HG02642 (cell line): ENCODE measurements at regions not wholly inside any gene's neighbourhood (a gene's known extent, or its start where the extent isn't known, plus 50 kb on each side); places are given as distances from the start of the nearest gene placed in this dataset.
"Not testable (repeated sequence)": the region's sequence is repeated elsewhere in the genome, so short reads cannot be mapped to it uniquely, and the experiment has no call there.

Experiments used
- ATAC-seq: cut with Tn5 transposase; IDR thresholded peaks from one replicate; pipeline ENCODE4 v1.9.1; 2021; ENCODE audit warnings: mild to moderate bottlenecking; ENCODE audit not compliant: unreplicated experiment, poor library complexity

DNA sequence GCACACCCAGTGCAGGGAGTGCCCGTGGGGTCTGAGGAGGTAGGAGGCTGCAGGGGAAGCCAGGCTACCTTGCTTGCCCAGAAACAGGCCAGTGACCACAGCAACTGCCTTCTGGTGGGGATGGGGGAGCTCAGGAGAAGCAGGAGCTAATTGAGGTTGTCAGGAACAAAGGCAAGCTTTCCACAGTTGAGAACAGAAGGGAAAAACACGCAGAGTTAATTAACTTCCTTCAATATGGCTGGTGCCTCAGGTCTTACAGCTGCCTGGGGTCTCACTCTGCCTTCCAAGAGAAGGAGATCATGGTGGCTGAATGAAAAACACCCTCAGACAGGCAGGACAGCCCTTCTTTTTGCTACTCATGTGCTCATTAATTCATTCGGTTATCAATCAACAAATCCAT, 127.9 kb upstream of the SYT13 start:
- no peak for ATAC-seq

DNA sequence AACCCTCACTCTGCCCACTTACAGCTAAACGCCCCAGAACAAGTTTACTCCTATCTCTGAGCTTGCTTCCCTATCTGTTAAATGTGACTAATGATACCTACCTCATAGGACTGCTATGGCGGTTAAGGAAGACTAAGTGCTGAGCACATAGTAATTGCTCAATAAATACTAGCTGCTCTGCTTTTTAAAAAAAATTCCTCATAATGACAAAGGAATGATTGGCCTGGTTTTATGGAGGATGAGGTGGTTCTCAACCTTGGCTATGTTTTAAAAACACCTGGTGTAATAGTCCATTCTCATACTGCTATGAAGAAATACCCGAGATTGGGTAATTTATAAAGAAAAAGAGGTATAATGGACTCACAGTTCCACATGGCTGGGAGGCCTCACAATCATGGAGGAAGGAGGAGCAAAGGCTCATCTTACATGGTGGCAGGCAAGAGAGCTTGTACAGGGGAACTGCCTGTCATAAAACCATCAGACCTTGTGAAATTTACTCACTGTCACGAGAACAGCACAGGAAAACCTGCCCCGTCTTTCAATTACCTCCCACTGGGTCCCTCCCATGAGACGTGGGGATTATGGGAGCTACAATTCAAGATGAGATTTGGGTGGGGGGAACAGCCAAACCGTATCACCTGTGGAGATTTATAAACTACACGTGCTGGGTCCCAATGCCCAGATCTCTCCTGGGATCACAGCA, 127.2 kb upstream of the SYT13 start:
- no peak for ATAC-seq

DNA sequence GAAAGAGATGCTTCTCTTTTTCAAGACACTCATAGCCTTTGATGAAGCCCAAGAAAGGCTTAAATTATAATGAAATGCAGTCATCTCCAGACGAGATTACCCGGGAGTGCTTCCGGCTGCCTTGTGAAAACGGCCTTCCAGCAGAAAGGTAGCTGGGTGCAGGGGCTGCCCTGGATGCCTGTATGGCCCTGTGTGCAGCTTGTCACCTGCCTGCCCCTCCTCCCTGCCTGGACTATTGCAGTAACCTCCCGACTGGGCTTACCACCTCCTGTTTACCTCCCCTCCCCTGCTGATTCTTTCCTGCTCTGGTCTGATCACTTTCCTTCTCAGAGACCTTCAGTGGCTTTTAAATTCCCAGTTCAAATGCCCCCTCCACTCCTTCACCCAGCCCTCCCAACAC, 126.4 kb upstream of the SYT13 start:
- no peak for ATAC-seq

DNA sequence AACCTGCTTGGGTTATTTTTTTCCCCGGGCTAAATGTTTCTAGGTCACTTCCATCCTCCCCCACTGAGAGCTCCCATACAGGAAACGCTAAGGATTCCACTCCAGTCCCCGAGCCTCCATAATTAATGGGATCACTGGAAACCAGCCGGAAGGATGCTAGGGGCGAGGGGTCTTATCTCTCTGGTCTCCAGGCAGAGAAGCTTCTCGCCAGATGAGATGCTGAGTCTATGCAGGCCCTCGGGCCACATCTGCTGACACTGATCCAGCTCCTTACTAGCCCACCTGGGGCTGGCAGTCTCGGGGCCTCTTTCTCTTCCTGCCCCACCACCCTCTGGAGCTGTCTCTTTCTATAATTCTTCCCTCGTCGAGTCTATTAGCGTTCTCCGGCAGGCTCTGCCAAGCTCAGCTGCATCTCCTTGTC, 125.9 kb upstream of the SYT13 start:
- no peak for ATAC-seq

DNA sequence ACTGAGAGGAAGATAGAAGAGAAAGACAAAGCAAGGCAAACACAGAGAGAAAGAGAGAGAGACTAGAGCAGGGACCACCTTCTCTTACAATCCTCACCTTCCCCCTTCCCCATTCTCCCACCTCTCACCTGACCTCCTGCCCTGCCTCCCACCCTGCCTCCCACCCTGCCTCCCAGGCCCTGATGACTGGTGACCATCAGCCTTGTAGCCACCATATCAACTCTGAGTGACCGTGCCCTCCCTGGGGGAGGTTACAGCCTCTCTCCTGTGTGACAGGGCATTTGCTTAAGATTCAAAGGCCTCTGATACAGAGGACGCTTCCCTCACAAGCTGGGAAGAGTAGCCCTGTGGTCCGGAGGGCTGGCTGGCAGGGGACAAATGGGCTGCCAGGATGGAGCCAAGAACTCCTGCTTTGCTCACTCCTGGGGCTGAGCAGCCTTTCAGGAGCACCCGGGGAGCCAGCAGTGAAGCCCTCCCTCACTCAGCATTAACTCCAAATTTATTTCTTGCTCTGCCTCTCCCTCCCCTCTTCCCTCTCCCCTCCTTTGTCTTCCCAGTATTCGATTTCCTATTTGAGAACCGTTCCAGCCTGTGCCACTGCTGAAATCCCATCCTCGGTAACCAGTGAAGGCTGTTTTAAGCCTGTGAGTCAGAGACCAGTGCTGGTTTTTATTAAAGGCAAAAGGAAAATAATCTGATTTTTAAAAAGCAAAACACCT, 125.2 kb upstream of the SYT13 start:
- no peak for ATAC-seq

DNA sequence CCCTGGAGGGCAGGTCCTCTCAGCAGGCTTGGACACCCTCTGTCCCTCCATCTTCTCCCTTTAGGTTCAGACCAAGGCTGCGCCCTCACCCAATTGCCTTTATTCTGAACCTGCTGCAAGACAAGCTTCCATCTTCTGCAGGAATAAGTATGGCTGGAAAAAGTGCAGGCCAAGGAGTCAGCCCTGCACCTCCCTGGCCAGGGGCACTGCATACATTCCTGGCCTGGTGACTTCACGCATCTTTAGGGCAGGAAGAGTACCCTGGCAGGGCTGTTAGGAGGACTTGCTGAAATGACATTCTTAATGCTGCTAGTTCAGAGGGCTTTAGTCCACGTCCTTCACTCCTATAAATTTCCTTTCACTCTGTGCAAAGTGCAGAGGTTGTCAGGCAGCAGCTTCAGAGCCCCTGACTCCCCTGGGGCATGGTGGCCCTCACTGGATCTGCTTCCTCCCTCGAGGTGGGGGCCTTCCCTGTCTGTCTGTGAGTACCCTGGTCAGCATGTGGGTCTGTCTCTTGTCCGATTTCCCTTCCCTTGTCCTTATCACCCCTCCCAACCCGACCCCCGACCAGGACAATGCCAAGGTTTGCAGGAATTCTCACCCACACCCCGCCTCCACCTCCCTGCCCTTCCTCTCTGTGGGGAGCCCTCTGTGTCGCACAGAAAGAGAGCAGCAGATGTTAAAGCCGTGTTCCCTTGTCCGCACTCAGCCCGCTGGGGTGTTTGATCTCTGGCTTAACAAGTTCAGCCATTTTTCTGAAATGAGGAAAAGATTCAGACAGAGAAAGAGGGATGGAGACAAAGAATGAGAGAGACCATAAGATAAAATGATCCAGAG, 124.5 kb upstream of the SYT13 start:
- ATAC-seq, result no peak

DNA sequence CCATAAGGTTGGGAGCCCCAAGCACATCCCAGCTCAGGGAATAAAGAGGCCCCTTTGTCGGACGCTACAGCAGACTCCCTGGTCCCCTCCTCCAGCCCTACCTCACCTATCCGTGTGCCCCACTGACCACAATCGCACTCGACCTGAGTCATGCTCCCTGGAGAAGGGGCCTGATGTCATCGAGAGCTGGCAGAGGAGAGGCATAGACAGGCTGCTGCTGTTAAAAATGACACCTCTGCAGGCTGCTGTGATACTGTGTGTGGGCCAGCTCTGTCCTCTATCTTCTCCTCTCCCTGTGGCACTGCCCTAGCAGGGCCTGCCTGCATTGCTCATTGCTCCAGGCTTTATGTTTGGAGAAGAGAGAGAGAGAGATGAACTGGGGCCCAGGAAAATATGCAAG, 123.4 kb upstream of the SYT13 start:
- no peak for ATAC-seq

DNA sequence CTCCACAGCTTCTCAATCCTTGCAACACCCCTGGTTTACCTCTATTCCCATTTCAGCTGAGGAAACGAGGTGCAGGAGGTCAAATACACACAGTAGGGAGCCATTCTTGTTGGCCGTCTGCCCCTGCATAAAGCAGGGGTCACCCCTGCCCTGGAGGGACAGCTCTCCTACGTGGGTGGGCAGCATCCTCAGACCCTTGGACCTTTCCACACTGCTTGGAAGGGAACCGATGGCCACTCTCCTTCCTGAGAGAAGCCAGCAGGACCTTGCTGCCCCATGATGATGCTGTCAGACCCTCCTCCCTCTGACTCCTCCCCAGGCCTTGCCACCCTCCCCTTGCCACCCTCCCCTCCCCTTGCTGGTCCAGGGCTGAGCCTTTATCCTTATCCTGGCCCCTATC, 121.1 kb upstream of the SYT13 start:
- ATAC-seq, result no peak

DNA sequence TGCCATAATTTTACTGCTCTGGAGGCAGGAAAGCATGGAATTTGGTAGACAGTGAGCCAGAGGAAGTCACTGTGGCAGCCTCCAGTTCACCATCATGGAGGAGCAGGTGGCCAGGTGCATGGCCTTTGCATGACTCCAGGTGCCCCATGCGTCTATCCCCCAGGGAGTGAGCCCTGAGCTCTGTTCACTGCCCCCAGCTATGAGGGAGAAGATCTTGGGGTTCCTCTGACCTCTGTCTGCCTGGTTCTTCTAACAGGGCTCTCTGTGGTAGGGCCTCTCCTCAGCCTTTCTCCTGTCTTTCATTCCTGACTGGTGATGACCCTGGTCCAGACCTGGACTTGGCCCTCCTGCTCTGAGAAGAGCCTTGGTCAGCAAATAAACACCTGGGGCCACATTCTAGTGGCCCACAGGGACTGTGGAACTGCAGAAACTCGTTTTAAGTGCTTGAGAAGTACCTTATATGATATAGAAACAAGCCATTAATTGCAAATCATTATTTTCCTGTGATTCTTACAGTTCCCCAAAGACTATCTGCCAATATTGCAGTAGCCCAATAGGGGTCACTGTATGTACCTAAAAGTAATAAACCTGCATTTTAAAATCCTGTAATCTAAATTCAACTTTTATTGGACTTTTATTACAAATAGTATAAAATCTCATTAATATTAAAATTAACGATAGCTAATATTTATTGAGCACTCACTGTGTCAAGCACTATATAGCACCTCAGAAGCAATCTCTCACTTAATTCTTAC, 120.0 kb upstream of the SYT13 start:
- ATAC-seq, result no peak

DNA sequence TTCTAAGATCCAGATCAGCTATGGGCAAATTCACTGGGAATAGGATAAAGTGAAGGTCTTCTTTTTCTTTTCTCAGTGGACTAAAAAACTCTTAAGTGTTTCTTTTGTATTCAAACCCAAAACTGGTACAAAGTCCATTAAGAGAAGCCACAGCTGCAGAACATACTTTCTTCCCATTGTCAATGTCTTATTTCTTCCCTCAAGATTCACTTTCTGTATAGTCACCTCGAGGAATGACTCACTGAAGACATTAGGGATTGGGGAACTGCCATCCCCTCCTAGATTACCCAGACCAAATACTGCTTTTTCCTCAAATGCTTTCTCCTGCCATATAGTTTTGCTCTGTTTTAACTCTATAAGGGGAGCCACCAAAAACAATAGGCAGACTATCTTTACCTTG, 117.4 kb upstream of the SYT13 start:
- not testable (repeated sequence) for ATAC-seq

DNA sequence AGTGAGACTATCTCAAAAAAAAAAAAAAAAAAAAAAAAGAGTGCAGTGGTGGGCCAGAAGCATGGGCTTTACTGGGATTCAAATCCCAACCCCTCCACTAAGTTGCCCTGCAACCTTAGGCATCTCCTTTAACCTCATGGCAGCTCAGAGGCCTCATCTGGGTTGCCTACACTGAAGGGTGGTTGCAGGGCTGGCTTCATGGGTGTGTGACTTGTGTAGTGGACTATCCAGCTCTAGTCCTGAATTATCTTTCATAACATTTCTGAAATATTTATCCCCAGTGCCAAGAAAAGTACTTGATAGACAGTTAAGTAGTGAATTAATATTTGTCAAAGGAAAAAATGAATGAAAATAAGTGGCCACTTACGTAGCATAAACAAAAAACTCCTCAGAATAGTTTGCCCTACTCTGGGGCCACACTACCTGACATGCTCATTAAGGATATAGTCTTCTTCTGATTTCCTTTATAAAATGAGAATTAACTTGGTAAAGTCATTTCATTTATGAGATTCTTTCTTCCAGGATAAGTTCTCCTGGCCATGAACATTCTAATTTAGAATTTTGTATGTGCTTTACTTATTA, 116.0 kb upstream of the SYT13 start:
- ATAC-seq, result no peak

DNA sequence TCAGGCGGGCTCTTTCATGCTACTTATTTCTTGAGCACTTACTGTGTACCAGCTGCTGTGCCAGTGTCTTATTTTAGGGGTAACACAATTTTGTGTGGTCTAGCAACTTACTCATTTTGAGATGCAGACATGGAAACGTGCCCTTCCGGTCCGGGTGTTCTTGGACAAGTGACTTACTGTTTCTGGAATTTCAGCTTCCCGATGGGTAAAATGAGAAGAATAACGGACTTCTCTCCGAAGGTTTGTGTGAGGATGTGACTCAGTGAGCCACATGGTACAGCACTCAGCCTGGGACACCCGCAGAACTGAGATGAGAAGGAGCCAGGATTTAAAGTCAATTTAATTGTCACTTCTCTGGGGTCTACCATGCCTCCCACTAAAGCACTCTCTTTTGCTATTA, 114.5 kb upstream of the SYT13 start:
- ATAC-seq, result no peak

DNA sequence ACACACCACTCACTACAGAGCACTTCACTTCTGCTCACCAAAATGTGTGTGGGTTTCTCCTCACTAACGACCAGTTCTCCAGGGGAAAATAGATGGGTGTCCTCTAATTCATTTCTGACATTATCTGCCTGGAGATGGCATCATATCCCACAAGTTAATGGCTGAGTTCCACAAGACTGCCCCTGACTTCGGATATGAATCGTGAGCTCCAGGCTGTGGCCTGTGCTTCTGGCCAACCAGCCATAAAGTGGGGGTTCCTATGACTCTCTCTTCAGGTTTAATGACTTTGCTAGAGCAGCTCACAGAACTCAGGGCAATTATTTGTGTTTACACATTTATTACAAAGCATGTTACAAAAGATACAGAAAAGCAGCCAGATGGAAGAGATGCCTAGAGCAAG, 113.0 kb upstream of the SYT13 start:
- ATAC-seq, result no peak

DNA sequence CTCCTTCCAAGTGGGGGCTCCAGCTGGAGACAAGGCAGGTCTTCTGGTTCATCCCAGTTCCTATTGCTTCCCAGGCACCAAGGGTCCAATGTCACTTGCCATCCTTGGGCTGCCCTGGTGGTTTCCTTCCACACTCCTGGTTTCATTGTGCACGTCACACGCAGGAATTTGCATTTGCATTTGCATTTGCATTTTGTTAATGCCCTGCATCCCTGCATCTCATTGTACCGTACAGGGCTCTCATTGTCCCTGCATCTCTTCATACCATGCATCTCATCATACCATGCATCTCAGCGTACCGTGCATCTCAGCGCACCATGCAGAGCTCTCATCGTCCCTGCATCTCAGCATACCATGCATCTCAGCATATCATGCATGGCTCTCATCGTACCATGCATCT, 112.2 kb upstream of the SYT13 start:
- ATAC-seq, result no peak

DNA sequence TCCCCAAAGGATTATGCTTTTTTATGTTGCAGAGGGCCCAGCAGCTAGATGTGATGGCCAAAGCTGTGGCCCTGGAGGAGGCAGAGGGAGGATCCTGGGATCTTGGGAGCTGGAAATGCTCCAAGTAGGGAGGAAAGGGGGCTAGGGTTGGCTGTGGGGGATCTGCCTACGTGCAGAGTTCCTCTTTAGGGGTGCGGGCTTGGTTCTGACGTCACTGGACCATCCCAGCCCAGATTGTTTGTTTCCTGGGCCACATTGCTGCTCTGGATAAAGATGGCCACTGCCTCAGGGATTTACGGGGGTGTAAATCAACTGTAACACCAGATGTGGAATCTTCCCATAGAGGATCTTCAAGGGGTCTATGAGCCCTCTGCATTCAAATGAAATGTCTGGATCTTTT, 110.3 kb upstream of the SYT13 start:
- ATAC-seq, result no peak

DNA sequence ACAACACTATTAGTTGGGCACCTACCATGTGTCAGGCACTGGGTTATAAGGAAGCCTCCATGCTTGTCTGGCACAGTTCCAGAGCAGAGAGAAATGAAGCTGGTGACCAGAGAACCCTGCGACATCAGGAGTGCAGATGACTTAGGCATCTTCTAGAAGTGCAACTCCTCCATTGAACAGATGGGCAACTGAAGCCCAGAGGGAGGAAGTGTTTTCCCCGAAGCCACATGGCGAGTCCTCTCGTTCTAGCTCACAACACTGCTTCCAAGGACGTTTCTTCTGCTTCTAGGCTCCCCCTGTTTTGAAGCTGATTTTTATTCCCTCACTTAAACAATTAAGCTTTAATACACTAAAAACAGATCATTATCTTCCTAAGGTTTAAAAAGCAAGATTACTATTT, 109.8 kb upstream of the SYT13 start:
- ATAC-seq, result no peak

DNA sequence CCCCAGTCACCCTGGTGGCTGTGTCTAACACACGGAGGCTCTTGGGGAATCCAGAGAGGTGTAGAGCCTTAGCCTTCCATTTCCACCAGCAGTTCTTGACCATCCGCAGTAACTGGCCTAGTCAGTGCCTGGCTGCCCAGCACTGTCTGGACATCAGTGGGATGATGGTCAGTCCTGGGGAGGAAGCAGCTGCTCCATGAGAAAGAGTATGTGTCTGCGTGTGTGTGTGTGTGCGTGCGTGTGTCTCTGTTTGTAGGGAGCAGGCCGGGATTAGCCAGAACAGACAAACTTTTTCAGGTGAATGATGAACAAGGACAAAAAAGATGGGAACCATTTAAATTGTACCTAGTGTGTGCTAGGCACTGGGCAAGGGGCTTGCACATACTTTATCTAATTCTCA, 109.3 kb upstream of the SYT13 start:
- no peak for ATAC-seq

DNA sequence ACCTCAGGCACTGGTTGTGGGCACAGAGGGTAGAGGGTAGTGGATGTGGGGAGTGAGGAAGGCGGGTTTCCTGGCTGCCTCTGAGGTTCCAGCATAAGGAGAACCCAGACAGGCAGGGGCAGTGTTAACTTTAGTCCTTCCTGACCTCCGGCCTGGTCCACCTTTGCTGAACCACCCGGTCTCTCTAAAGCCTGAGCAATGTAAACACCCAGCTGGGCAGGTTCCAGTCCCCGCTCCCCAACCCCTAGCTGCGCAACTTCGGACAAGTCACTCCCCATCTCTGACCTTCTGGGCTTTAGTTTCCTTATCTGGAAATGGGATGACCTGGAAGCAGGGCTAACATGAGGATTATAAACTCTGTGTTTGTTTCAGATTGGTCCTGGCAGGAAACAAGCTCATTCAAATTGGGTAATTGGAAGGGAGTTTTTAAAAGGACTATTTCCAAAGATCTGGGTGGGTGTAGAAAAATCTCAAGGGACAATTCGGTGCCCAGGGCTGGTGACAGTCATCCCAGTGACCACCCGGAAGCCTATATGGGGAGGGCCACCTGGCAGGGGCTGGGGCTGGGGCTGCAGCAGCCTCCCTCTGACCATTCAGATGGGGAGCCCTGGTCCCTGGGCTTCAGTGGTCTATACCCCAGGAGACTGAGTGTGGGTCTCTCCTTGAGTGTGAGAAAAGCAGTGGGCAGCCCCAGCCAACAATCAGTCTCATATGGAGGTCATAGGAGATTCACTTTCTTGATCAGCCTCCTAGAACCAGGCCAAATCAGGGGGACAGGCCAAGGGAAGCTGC, 108.3 kb upstream of the SYT13 start:
- no peak for ATAC-seq

DNA sequence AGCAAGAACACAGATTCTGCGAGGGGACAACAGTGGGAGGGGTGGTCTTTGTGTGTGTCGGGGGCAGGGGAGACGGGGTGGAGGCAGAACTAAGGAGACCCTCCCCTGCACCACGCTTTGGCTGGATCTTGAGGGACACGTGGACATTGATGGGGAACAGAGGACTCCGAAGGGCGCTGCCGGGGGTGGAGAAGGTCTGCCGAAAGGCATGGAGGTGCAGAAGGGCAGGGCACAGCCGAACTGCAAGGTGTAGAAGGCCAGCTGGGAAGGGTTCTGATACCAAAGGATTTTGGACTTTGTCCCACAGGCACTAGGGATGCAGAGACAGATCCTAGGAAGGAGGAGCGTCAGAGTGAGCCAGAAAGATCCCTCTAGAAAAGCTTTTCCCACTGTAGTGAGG, 107.7 kb upstream of the SYT13 start:
- ATAC-seq, result no peak

DNA sequence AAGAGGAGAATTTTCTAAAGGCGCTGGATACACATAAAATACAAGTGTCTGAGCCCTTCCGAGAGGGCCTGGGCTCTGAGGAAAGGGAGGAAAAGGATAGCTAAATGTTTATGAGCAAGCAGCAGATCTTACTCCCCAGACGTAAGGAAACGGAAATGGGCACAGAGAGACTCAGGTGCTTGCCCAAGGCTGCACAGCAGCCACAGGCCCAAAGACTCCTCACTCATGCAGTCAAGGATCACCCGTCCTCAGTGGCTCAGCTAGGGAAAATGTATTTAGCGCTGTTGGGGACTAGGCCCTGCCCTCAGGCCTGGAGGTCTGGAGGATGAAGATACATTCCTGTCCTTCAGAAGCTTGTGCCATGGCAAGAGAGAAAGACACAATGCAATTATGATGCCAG, 107.2 kb upstream of the SYT13 start:
- ATAC-seq, result no peak
